ENCODE measurements at regions not wholly inside any gene's neighbourhood (a gene's known extent, or its start where the extent isn't known, plus 50 kb on each side); places are given as distances from the start of the nearest gene placed in this dataset.

DNA sequence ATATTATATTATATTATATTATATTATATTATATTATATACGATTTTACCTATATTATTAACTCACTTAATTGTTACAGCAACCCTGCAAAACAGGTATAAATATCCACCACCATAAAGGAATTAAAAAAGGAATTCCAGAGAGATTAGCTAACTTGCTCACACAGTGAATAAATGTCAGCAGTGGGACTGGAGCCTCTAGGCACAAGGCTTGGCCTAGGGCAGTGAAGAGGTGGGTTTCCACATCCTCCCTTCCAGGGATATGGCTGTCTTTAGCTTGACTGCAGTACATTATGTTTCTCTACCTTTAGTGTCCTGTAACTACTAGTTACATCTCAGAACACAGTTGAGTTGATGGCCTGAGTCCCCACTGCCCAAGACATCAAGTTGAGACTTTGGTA is 166.9 kb downstream of the SLC15A5 start:
- FAIRE-seq (no peak), DNase-seq (no peak), ATAC-seq (no peak)
- intact Hi-C loops (cut with DNase I) = no loop called here
- H3K4me3 ChIP-seq = no peak overlapping the region
- no peaks in the 10 kb centered on the region for H3K27me3 ChIP-seq
- WGBS, 2 donors = 57 to 77% methylated on average over 1 of the region's 1 CpG
- H3K36me3 ChIP-seq = no peaks in the 10 kb centered on the region
- H3K4me1 ChIP-seq = no peaks in the 10 kb centered on the region
- no peak overlapping the region for H3K27ac ChIP-seq
- no peaks in the 10 kb centered on the region for H3K9me3 ChIP-seq
- TF ChIP-seq, protein P1, sequence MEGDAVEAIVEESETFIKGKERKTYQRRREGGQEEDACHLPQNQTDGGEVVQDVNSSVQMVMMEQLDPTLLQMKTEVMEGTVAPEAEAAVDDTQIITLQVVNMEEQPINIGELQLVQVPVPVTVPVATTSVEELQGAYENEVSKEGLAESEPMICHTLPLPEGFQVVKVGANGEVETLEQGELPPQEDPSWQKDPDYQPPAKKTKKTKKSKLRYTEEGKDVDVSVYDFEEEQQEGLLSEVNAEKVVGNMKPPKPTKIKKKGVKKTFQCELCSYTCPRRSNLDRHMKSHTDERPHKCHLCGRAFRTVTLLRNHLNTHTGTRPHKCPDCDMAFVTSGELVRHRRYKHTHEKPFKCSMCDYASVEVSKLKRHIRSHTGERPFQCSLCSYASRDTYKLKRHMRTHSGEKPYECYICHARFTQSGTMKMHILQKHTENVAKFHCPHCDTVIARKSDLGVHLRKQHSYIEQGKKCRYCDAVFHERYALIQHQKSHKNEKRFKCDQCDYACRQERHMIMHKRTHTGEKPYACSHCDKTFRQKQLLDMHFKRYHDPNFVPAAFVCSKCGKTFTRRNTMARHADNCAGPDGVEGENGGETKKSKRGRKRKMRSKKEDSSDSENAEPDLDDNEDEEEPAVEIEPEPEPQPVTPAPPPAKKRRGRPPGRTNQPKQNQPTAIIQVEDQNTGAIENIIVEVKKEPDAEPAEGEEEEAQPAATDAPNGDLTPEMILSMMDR (IDR thresholded peaks at IDR 0.05) = no peak

DNA sequence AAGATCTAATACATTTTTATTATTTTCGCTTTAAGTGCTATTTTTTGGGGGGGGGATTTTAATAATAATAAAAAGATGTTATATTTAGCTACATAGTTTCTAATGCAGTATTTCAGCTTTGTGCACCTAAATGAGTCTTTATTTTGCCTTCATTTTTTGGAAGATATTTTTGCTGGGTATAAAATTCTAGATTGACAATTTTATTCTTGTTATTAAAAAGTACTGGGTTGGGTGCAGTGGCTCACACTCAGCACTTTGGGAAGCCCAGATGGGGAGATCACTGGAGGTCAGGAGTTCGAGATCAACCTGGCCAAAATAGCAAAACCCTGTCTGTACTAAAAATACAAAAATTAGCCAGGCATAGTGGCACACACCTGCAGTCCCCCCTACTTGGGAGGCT is 173.6 kb downstream of the SLC15A5 start:
- H3K27me3 ChIP-seq = no peaks in the 10 kb centered on the region
- FAIRE-seq (no peak), DNase-seq (no peak), ATAC-seq (no peak)
- TF ChIP-seq, protein P1 (IDR thresholded peaks at IDR 0.05) = no peak
- H3K36me3 ChIP-seq = no peaks in the 10 kb centered on the region
- H3K9me3 ChIP-seq = no peaks in the 10 kb centered on the region
- intact Hi-C loops (cut with DNase I) = no loop called here
- WGBS, 2 donors = 66 to 71% methylated on average over 2 of the region's 2 CpGs
- H3K4me1 ChIP-seq = no peaks in the 10 kb centered on the region
- H3K4me3 ChIP-seq = no peak overlapping the region
- no peak overlapping the region for H3K27ac ChIP-seq

DNA sequence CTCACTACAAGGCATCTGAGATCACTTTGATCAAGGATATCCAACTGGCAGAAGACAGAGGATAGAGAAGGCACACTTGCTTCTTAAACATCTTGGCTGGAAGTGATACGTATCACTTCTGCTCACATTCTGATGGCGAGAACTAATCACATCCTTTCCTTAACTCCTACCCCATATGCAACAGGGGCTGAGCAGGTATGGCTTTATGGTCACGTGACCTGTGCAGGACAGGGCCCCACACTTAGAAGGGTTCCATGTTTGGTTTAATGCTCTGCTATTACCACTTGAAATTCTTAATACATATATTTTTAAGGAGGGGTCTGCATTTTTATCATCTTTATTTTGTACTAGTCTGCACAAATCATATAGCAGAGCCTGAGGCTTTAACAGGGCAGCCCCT is 177.3 kb downstream of the SLC15A5 start:
- FAIRE-seq (no peak), ATAC-seq (no peak), DNase-seq (no peak)
- Histone ChIP-seq H3K9me3 (no peaks in the 10 kb centered on the region), H3K4me1 (no peaks in the 10 kb centered on the region), H3K27ac (no peak overlapping the region), H3K27me3 (no peaks in the 10 kb centered on the region), H3K4me3 (no peak overlapping the region), H3K36me3 (no peaks in the 10 kb centered on the region)
- WGBS, 2 donors = 60 to 80% methylated on average over 3 of the region's 3 CpGs
- TF ChIP-seq, protein P1 (IDR thresholded peaks at IDR 0.05) = no peak
- intact Hi-C loops (cut with DNase I) = no loop called here

DNA sequence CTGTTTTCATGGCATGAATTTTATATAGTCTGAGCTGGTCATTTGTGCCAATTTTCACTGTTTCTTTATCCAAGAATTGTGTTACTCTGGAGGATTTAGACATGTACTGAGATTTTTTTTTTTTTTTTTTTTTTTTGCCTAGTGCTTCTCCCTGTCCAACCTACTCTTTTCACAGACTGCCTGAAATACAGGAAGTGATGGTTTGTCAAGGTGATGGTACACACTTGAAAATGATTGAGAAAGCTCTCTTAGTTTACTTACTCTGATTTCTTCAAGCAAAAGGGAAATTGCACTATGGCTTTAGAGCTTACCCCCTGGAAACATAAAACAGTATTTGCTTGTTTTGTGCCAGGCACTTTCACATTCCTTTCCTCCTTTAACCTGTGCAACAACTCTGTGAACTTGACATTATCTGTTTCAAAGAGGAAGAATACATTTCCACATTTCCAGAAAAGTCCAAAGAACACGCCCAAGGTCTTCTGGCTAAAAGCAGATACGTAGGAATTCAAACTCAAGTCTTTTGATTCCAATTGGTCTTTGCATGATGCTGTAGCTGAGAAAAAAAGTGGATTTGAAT is 181.1 kb downstream of the SLC15A5 start:
- no peaks in the 10 kb centered on the region for H3K9me3 ChIP-seq
- intact Hi-C loops (cut with DNase I) = no loop called here
- H3K27me3 ChIP-seq = no peaks in the 10 kb centered on the region
- no peaks in the 10 kb centered on the region for H3K4me1 ChIP-seq
- ATAC-seq = no peak
- H3K4me3 ChIP-seq = no peak overlapping the region
- no peak for DNase-seq
- H3K27ac ChIP-seq = no peak overlapping the region
- no peaks in the 10 kb centered on the region for H3K36me3 ChIP-seq
- TF ChIP-seq, protein P1 (IDR thresholded peaks at IDR 0.05) = no peak
- no peak for FAIRE-seq
- WGBS, 2 donors = 71 to 82% methylated on average over 2 of the region's 2 CpGs

DNA sequence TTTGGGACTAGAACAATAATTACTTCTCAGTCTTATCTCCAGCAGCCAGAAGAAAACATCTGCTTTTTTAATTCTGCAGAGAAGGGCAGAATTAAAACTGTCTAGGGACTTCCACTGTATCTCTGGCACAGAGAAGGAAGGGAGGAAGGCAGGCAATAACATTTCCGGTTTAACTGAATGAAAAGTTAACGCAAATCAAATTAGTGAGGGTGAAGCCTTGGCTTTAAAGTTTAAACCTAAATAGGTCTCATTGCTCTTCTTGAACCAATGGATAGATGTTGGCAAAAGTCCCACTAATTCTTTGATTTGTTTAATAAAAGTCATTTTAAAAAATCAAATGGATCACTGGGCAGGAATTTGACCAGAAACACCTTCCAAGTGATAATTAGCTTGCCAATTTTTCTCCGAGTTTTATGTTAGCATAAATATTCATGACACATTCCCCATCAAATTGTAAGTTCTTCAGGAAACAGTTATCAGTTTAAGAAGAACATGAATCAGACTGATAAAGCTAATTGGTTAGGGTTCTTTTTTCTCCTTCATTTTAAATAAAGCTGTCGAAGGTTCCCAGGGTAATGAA is 181.9 kb downstream of the SLC15A5 start:
- WGBS, 2 donors = 45 to 58% methylated on average over 4 of the region's 4 CpGs
- FAIRE-seq = no peak

More for the DNA sequence above, 181.9 kb downstream of the SLC15A5 start:
- Histone ChIP-seq H3K4me3 (no peak overlapping the region), H3K9me3 (no peaks in the 10 kb centered on the region), H3K4me1 (no peaks in the 10 kb centered on the region), H3K27ac (no peak overlapping the region), H3K27me3 (no peaks in the 10 kb centered on the region), H3K36me3 (no peaks in the 10 kb centered on the region)
- no peak for ATAC-seq
- intact Hi-C loops (cut with DNase I) = no loop called here
- TF ChIP-seq, protein P1 (IDR thresholded peaks at IDR 0.05) = no peak
- DNase-seq = no peak

Data from pancreas (tissue), 10 donors.